ENCODE measurements at regions not wholly inside any gene's neighbourhood (a gene's known extent, or its start where the extent isn't known, plus 50 kb on each side); places are given as distances from the start of the nearest gene placed in this dataset.

- TF ChIP-seq EZH2phosphoT487 (IDR thresholded peaks at IDR 0.05; ENCODE audit: borderline replicate concordance, low read depth, low read length) (no peak), CTCF (conservative IDR thresholded peaks at IDR 0.05; ENCODE audit: low read length) (no peak)
Measured at GRCh38 chr11:38305682-38306081, 1707.6 kb upstream of the RAG2 start.

Measured in OCI-LY7 (cell line).